ENCODE measurements at regions not wholly inside any gene's neighbourhood (a gene's known extent, or its start where the extent isn't known, plus 50 kb on each side); places are given as distances from the start of the nearest gene placed in this dataset.
"Not testable (repeated sequence)": the region's sequence is repeated elsewhere in the genome, so short reads cannot be mapped to it uniquely, and the experiment has no call there.

GRCh38 chr7:96920064-96920463 lies 85.3 kb upstream of the DLX6 start:
- intact Hi-C loops (cut with DNase I; ENCODE audit: low total_unique reads), result no loop called here
- no peak overlapping the region for H3K4me3 ChIP-seq (ENCODE audit: low read depth, poor library complexity, severe bottlenecking)
- DNase-seq (ENCODE audit: low spot score in 2 of 2), result no peak
- TF ChIP-seq POLR2A (IDR thresholded peaks at IDR 0.05) (no peak), CTCF (IDR thresholded peaks at IDR 0.05) (no peak)

GRCh38 chr7:96920713-96921112 lies 84.6 kb upstream of the DLX6 start:
- TF ChIP-seq CTCF (IDR thresholded peaks at IDR 0.05) (no peak), POLR2A (IDR thresholded peaks at IDR 0.05) (no peak)
- H3K4me3 ChIP-seq (ENCODE audit: low read depth, poor library complexity, severe bottlenecking), result no peak overlapping the region
- WGBS, 2 donors, result 39% methylated on average over 1 of the region's 1 CpG
- intact Hi-C loops (cut with DNase I; ENCODE audit: low total_unique reads), result no loop called here
- DNase-seq (ENCODE audit: low spot score in 2 of 2), result no peak

GRCh38 chr7:96921231-96921630 lies 84.1 kb upstream of the DLX6 start:
- TF ChIP-seq POLR2A (IDR thresholded peaks at IDR 0.05) (no peak), CTCF (IDR thresholded peaks at IDR 0.05) (no peak)
- WGBS, 2 donors, result 38 to 52% methylated on average over 5 of the region's 5 CpGs
- H3K4me3 ChIP-seq (ENCODE audit: low read depth, poor library complexity, severe bottlenecking), result no peak overlapping the region
- DNase-seq (ENCODE audit: low spot score in 2 of 2), result peak in 1 of 2 donors; percentile 21
- intact Hi-C loops (cut with DNase I; ENCODE audit: low total_unique reads), result no loop called here

GRCh38 chr7:96921771-96922170 lies 83.6 kb upstream of the DLX6 start:
- no peak overlapping the region for H3K4me3 ChIP-seq (ENCODE audit: low read depth, poor library complexity, severe bottlenecking)
- intact Hi-C loops (cut with DNase I; ENCODE audit: low total_unique reads), result no loop called here
- no peak for DNase-seq (ENCODE audit: low spot score in 2 of 2)
- TF ChIP-seq POLR2A (IDR thresholded peaks at IDR 0.05), result no peak
- no peak for TF ChIP-seq CTCF (IDR thresholded peaks at IDR 0.05)
- WGBS, 2 donors, result 35 to 51% methylated on average over 3 of the region's 3 CpGs

GRCh38 chr7:96923345-96923744 lies 82.0 kb upstream of the DLX6 start:
- H3K4me3 ChIP-seq (ENCODE audit: low read depth, poor library complexity, severe bottlenecking); DNase-seq (ENCODE audit: low spot score in 2 of 2); intact Hi-C loops (cut with DNase I; ENCODE audit: low total_unique reads): not testable (repeated sequence)

- DNase-seq (ENCODE audit: low spot score in 2 of 2), result no peak
- H3K4me3 ChIP-seq (ENCODE audit: low read depth, poor library complexity, severe bottlenecking), result no peak overlapping the region
- intact Hi-C loops (cut with DNase I; ENCODE audit: low total_unique reads), result no loop called here
- 96 to 99% methylated on average over 5 of the region's 5 CpGs for WGBS, 2 donors
- TF ChIP-seq CTCF (IDR thresholded peaks at IDR 0.05) (no peak), POLR2A (IDR thresholded peaks at IDR 0.05) (no peak)
Measured at GRCh38 chr7:96927131-96927530, 78.2 kb upstream of the DLX6 start.
